ENCODE measurements at regions not wholly inside any gene's neighbourhood (a gene's known extent, or its start where the extent isn't known, plus 50 kb on each side); places are given as distances from the start of the nearest gene placed in this dataset.
"Not testable (repeated sequence)": the region's sequence is repeated elsewhere in the genome, so short reads cannot be mapped to it uniquely, and the experiment has no call there.

GRCh38 chr2:238775591-238775990 is 72.3 kb upstream of the TWIST2 start:
- DNase-seq (ENCODE audit: low spot score) = no peak
- in situ Hi-C loops (cut with MboI; ENCODE audit: low pct_unique_long_range_greater_than_20kb, low sequenced_read_pairs, unreplicated experiment) = loop anchor here (25.0 kb wide), 1 partner anchor 413 kb away; no protein-coding TSS in a partner anchor
- no peak for TF ChIP-seq CTCF (IDR thresholded peaks at IDR 0.05; ENCODE audit: extremely low read depth, insufficient read depth, missing control alignments)

GRCh38 chr2:238776003-238776760 is 71.7 kb upstream of the TWIST2 start:
- no peak for TF ChIP-seq CTCF (IDR thresholded peaks at IDR 0.05; ENCODE audit: extremely low read depth, insufficient read depth, missing control alignments)
- no peak for DNase-seq (ENCODE audit: low spot score)
- in situ Hi-C loops (cut with MboI; ENCODE audit: low pct_unique_long_range_greater_than_20kb, low sequenced_read_pairs, unreplicated experiment) = loop anchor here (25.0 kb wide), 1 partner anchor 414 kb away; no protein-coding TSS in a partner anchor

GRCh38 chr2:238776761-238777046 is 71.2 kb upstream of the TWIST2 start:
- not testable (repeated sequence) for DNase-seq (ENCODE audit: low spot score)
- in situ Hi-C loops (cut with MboI; ENCODE audit: low pct_unique_long_range_greater_than_20kb, low sequenced_read_pairs, unreplicated experiment) = loop anchor here (25.0 kb wide), 1 partner anchor 414 kb away; no protein-coding TSS in a partner anchor

GRCh38 chr2:238777369-238778067 is 70.4 kb upstream of the TWIST2 start:
- in situ Hi-C loops (cut with MboI; ENCODE audit: low pct_unique_long_range_greater_than_20kb, low sequenced_read_pairs, unreplicated experiment) = loop anchor here (25.0 kb wide), 1 partner anchor 415 kb away; no protein-coding TSS in a partner anchor
- no peak for TF ChIP-seq CTCF (IDR thresholded peaks at IDR 0.05; ENCODE audit: extremely low read depth, insufficient read depth, missing control alignments)
- no peak for DNase-seq (ENCODE audit: low spot score)

- in situ Hi-C loops (cut with MboI; ENCODE audit: low pct_unique_long_range_greater_than_20kb, low sequenced_read_pairs, unreplicated experiment) = loop anchor here (25.0 kb wide), 1 partner anchor 423 kb away; no protein-coding TSS in a partner anchor
- peak; percentile 76 for DNase-seq (ENCODE audit: low spot score)
- peak; percentile 90 for TF ChIP-seq CTCF (IDR thresholded peaks at IDR 0.05; ENCODE audit: extremely low read depth, insufficient read depth, missing control alignments)
Measured at GRCh38 chr2:238784671-238785527, 63.0 kb upstream of the TWIST2 start.

- no peak for DNase-seq (ENCODE audit: low spot score)
- TF ChIP-seq CTCF (IDR thresholded peaks at IDR 0.05; ENCODE audit: extremely low read depth, insufficient read depth, missing control alignments) = no peak
- in situ Hi-C loops (cut with MboI; ENCODE audit: low pct_unique_long_range_greater_than_20kb, low sequenced_read_pairs, unreplicated experiment) = loop anchor here (25.0 kb wide), 1 partner anchor 423 kb away; no protein-coding TSS in a partner anchor
Measured at GRCh38 chr2:238785528-238785860, 62.4 kb upstream of the TWIST2 start.
